GM06990 (cell line): ENCODE measurements at regions not wholly inside any gene's neighbourhood (a gene's known extent, or its start where the extent isn't known, plus 50 kb on each side); places are given as distances from the start of the nearest gene placed in this dataset.

Experiments
- DNase-seq: peaks from one replicate; pipeline ENCODE4 v3.0.0-alpha.2; 2011; ENCODE audit not compliant: insufficient read length; ENCODE audit errors: extremely low read depth
- H3K27me3 ChIP-seq: replicated peaks from 2 replicates; pipeline ENCODE4 v1.6.0; 2011; ENCODE audit warnings: low read length; ENCODE audit not compliant: control insufficient read depth, insufficient read depth
- H3K36me3 ChIP-seq: 2 replicates; pipeline ENCODE4 v1.5.1; 2011; ENCODE audit warnings: low read length; ENCODE audit not compliant: control insufficient read depth, insufficient read depth
- H3K4me3 ChIP-seq: replicated peaks from 2 replicates; pipeline ENCODE4 v1.5.1; 2011; ENCODE audit warnings: low read depth, mild to moderate bottlenecking, control low read depth, low read length
- TF ChIP-seq, protein P1 (sequence below): IDR thresholded peaks from 2 replicates; pipeline ENCODE4 v1.5.1; 2011; ENCODE audit warnings: low read length, control low read depth, mild to moderate bottlenecking, inconsistent platforms; ENCODE audit not compliant: insufficient read depth, poor library complexity, severe bottlenecking

DNA sequence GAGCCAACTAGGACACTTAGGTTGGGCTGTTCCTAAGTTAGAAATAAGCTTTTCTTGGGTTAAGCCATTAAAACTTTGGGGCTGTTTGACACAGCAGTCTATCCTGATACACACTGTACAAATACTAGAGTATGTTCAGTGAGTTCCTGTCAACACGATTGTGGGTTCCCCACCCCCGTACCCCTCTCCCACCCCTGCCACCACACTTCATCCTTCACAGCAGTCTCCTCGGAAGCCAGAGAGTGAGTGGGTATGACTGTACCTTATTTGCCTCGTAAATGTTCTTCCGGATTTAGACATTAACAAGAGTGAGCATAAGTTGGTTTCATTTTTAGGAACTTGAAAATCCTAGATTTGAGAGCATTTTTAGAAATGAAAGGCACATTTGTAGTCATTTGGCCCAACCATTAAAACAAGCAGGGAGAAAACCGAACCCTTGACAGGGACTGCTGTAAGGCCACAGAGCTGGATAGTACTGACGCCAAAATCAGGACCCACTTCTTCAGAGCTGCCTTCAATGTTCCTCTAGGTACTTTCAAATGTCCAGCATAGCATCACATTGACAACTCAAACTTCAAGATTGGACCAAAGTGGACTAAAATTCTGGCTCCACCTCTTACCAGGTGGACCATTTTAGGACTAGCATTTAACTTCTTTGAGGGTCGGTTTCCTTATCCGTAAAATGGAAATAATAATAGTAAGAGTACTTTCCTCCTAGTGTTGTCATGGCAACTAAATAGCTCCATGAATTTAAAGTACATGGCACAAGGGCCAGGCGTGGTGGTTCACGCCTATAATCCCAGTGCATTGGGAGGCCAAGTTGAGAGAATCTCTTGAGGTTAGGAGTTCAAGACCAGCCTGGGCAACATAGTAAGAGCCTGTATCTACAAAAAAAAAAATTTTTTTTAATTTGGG is 166.3 kb upstream of the SERTAD2 start:
- peak; percentile 69 for DNase-seq
- Histone ChIP-seq H3K36me3 (no peaks in the 10 kb centered on the region), H3K4me3 (peak overlapping the region; percentile 9; the same call in 1 of the 2 replicates)

DNA sequence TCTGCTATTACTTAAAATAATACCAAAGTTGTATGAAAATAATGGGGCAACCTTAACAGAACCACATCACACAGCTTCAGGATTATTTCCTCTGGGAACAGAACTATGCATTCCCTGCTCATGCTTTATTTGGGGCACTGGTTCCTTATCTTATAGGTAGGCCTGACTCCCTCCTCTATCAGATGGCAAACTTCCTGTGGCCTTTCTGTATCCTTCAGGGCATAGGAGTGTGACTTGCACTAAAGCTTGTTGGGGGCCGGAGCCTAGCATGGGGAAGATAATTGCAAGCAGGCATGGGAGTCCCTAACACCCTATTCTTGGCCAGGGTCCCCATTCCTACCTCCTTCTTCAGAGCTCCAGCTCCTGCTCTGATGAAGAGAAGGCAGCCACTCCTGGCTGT is 167.2 kb upstream of the SERTAD2 start:
- Histone ChIP-seq H3K27me3 (no peaks in the 10 kb centered on the region), H3K4me3 (peak overlapping the region; percentile 17; the same call in 1 of the 2 replicates), H3K36me3 (no peaks in the 10 kb centered on the region)
- TF ChIP-seq, protein P1, sequence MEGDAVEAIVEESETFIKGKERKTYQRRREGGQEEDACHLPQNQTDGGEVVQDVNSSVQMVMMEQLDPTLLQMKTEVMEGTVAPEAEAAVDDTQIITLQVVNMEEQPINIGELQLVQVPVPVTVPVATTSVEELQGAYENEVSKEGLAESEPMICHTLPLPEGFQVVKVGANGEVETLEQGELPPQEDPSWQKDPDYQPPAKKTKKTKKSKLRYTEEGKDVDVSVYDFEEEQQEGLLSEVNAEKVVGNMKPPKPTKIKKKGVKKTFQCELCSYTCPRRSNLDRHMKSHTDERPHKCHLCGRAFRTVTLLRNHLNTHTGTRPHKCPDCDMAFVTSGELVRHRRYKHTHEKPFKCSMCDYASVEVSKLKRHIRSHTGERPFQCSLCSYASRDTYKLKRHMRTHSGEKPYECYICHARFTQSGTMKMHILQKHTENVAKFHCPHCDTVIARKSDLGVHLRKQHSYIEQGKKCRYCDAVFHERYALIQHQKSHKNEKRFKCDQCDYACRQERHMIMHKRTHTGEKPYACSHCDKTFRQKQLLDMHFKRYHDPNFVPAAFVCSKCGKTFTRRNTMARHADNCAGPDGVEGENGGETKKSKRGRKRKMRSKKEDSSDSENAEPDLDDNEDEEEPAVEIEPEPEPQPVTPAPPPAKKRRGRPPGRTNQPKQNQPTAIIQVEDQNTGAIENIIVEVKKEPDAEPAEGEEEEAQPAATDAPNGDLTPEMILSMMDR, result no peak
- no peak for DNase-seq

More for the DNA sequence above, 166.3 kb upstream of the SERTAD2 start:
- no peaks in the 10 kb centered on the region for H3K27me3 ChIP-seq
- TF ChIP-seq, protein P1, result no peak

DNA sequence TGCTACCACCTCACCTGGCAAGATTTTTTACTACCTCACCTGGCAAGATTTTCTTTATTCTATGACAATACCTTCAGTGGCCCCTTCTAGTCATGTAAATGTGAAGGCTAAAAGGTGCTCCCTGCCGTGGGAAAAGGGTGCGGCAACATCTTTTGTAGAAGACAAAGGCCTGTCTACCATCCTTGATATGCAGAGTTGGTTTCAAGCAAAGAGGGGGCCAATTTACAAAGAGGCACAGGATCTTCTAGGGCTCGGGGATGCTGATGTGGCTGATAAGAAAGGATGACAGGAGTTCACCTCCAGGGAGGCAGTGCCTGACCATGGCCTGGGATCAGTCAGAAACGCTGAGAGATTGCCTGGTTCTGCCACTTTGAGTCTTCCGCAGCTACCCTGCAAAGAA is 165.4 kb upstream of the SLC1A4 start:
- no peaks in the 10 kb centered on the region for H3K27me3 ChIP-seq
- no peak overlapping the region for H3K4me3 ChIP-seq
- H3K36me3 ChIP-seq, result no peaks in the 10 kb centered on the region
- no peak for DNase-seq
- TF ChIP-seq, protein P1, result no peak

DNA sequence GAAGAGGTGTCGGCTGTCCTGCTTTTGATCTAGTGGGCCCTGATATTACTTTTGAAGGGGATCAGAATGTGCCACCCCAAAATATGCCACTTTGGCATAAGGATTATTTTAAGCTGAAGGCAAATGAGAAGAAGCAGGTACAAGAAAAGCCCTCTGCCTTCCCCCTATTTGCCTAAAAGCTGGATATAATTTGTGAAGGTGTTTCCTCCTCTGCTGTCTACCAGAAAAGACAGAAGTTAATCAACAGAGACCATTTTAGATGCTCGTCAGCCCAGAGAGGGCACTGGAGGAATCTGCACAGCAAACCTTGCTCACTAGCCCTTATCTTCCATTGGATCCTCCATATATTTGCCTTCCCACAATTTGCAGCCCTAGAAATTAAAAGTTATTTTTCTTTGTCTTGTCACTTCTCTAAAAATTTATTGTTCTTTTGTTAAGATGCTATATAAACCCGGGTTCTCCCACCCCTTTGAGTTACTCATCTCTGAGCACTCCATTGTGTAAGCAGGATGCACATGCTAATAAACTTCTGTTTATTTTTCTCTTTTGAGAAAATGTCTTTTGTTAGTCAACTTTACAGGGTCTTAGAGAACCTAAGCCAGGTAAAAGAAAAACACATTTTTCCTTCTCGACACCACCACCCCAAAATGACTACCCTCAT is 163.2 kb upstream of the SLC1A4 start:
- TF ChIP-seq, protein P1, result no peak

DNA sequence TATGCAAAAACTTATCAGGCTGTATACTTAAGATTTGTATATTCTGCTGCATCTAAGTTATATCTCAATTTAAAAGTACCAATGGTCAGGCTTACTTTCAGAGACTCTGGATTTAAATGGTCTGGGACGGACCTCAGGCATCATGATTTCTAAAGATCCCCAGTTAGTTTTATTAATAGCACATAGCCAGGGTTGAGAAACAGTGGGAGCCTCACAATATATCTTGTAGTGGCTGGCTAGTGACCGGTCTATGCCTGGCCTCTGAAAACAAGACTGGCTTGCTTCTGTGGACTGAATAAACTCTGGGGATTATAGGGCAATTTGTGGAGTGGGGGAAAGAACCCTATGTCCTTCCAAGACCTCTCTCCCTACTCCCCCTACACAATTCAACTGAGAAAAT is 162.5 kb upstream of the SLC1A4 start:
- TF ChIP-seq, protein P1, result no peak
- H3K36me3 ChIP-seq, result no peaks in the 10 kb centered on the region
- no peak for DNase-seq
- no peaks in the 10 kb centered on the region for H3K27me3 ChIP-seq
- no peak overlapping the region for H3K4me3 ChIP-seq

More for the DNA sequence above, 163.2 kb upstream of the SLC1A4 start:
- DNase-seq, result no peak
- no peaks in the 10 kb centered on the region for H3K27me3 ChIP-seq
- H3K4me3 ChIP-seq, result no peak overlapping the region
- H3K36me3 ChIP-seq, result no peaks in the 10 kb centered on the region
